Left ventricle myocardium superior (tissue), 1 donor: ENCODE measurements at regions not wholly inside any gene's neighbourhood (a gene's known extent, or its start where the extent isn't known, plus 50 kb on each side); places are given as distances from the start of the nearest gene placed in this dataset.
"Not testable (repeated sequence)": the region's sequence is repeated elsewhere in the genome, so short reads cannot be mapped to it uniquely, and the experiment has no call there.

ENCODE experiments used
- ATAC-seq: fragments of 200-7000 bp; cut with Tn5 transposase; one replicate; pipeline ENCODE4 v1.9.1; 2020; ENCODE audit warnings: mild to moderate bottlenecking, moderate library complexity
- DNase-seq: peaks from one replicate; pipeline ENCODE4 v3.0.0-alpha.2; 2020
- intact Hi-C: fragments of 100-400 bp; cut with micrococcal nuclease; formaldehyde crosslinking; loops from one replicate; pipeline ENCODE4 v1.11.0; 2022
- donor health status: DM: no; HTN: yes; CAD: no; lungs with severe emphysema.

DNA sequence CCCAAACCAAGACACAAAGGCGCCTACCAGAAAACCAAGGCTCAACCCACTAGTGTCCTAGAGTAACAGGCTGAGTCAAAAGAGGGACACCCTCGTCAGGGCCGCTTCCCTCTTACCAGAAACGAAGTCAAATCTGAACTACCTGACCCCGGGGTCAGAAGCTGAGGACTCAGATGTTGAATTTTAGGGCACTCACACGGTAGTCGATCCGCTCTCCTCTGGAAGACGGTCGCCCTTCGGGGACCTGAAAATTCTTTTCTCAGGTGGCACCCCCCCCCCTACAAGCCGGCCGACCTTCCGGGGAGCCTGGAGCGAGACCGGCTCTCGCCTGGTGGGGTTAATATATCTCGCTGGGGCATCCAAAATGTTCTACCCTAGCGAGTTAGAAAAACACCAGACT is 121.1 kb upstream of the KCNJ3 start:
- ATAC-seq (no peak), DNase-seq (no peak)
- intact Hi-C loops: no loop called here

DNA sequence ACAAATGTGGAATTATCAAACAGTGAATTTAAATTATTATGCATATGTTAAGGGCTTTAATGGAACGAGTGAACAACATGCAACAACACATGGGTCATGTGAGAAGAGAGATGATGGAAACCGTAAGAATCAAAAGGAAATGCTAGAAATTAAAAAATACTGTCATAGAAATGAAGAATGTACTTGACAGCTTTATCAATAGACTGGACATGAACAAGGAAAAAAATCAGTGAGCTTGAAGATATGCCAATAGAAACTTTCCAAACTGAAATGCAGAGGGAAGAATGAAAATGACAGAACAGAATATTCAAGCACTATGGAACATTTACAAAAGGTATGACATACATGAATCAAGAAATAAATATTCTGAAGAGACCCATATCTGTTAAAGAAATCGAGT is 117.7 kb upstream of the KCNJ3 start:
- intact Hi-C loops: no loop called here
- no peak for DNase-seq
- ATAC-seq: no peak

DNA sequence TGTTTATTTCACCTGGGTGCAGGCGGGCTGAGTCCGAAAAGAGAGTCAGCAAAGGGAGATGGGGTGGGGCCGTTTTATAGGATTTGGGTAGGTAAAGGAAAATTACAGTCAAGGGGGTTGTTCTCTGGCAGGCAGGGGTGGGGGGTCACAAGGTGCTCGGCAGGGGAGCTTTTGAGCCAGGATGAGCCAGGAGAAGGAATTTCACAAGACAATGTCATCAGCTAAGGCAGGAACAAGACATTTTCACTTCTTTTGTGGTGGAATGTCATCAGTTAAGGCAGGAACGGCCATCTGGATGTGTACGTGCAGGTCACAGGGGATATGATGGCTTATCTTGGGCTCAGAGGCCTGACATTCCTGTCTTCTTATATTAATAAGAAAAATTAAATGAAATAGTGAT is 115.8 kb upstream of the KCNJ3 start:
- DNase-seq, intact Hi-C loops, ATAC-seq: not testable (repeated sequence)

DNA sequence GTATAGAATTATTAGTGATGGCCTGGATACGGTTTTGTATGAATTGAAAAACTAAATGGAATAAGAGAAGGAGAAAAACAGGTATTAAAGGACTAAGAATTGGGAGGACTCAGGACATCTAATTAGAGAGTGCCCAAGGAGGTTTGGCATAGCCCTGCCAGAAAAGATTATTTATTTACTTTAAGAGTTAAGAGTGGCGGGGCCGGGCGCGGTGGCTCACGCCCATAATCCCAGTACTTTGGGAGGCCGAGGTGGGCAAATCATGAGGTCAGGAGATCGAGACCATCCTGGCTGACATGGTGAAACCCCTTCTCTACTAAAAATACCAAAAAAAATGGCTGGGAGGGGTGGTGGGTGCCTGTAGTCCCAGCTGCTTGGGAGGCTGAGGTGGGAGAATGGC is 115.2 kb upstream of the KCNJ3 start:
- intact Hi-C loops, ATAC-seq, DNase-seq: not testable (repeated sequence)

DNA sequence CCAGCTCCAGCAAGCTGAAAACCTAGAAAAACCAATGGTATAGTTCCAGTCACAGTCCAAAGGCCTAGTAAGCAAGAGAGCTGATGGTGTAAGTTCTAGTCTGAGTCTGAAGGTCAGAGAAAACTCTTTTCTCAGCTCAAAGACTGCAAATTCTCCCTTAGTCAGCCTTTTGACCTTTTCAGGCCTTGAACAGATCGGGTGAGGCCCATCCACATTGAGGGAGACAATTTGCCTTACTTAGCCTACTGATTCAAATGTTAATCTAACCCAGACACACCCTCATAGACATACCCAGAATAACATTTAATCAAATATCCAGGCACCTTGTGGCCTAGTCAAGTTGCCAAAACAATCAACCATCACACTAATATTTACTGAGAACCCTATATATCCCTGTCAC is 110.8 kb upstream of the KCNJ3 start:
- intact Hi-C loops: no loop called here
- DNase-seq: no peak
- ATAC-seq: no peak

DNA sequence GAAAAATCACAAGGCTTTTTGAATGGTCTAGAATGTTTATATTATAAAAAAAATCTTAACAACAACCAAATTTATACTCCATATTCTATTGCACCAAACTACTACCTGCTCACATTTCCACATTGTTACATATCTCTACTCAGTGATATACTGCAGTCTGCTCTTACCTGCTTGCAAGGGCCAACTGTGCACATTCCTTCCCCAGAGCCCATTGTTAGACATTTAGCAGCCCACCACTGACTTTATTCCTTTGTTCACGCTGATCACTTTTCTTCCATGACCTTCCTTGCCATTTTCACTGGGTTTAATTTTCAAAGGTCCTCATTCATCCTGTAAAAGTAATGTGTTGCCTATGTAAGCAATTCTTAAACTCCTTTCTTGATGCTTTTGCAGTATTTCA is 109.7 kb upstream of the KCNJ3 start:
- DNase-seq: no peak
- no peak for ATAC-seq

DNA sequence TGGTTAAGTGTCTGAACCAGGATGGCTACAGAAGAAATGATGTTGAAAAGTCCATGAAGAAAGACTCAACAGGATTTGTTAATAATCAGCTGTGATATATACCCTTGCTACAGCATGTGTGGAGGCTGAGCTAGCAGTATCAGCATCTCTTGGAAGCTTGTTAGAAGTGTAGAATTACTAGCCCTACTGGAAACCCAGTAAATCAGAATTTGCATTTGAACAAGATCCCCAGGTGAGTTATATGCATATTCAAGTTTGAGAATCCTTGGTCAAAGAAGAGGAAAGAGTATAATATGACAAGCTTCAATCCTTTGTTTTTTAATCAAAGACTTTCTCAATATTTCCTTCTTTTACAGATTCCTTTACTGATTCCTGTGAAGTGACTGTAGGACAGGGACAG is 109.0 kb upstream of the KCNJ3 start:
- intact Hi-C loops: no loop called here
- DNase-seq (no peak), ATAC-seq (no peak)

More for the DNA sequence above, 109.7 kb upstream of the KCNJ3 start:
- intact Hi-C loops: no loop called here

DNA sequence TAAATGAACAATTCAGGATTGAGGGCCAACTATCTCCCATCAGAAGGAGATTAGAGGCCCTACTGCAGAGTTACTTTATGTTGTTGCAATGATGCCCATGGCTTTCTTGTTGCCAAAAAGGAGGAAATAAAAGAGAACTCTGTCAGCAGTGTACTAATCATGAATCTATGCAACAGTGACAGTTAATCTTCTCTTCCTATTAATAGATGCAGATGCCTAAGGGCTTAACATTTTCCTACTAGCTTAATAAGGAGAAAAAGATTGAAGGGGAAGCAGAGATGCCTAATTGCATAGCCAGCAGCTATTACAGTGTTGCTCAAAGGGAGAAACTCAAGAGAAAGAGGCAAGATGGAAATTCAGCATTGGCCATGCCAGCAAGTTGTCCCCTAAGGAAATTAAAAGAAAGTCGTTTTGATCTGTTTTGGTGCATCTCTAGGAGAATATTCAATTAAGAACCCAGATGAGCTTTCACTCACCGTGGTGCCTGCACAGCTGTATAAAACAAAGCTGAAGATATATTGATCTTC is 107.1 kb upstream of the KCNJ3 start:
- DNase-seq (no peak), ATAC-seq (no peak)
- intact Hi-C loops: no loop called here

DNA sequence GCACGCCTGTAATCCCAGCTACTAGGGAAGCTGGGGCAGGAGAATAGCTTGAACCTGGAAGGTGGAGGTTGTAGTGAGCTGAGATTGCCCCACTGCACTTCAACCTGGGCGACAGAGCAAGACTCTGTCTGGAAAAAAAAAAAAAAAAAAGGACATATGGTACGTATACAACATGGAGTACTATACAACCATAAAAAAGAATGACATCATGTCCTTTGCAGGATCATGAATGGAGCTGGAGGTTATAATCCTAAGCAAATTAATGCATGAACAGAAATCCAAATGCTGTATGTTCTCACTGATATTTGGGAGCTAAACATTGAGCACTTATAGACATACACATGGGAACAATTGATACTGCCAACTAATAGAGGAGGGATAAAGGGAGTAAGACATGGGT is 99.3 kb upstream of the KCNJ3 start:
- intact Hi-C loops: no loop called here
- no peak for DNase-seq
- no peak for ATAC-seq

DNA sequence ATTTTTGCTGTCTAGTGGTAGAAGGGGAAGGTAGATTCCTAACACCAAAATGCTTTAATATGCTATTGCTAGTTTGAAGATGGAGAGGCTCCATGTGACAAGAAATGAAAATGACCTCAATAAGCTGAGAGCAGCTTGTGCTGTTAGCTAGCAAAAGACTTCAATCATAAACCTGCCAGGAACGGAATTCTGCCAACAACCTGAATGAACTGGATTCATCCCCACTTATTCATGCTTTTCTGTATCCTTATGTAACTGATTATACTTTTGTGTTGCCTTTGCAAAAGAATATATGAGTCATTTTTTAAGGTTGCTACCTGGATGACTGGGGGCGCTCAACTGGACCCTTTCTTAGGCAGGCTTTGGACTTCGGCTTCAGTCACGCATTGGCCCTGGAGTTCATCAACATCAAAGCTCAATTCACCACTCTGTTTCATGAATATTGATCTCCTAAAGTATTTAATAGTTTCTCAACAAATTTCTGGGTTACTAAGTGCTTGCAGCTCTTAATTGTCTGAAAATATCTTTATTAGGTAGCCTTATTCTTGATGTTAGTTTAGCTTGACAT is 97.5 kb upstream of the KCNJ3 start:
- intact Hi-C loops: no loop called here
- DNase-seq (no peak), ATAC-seq (no peak)

DNA sequence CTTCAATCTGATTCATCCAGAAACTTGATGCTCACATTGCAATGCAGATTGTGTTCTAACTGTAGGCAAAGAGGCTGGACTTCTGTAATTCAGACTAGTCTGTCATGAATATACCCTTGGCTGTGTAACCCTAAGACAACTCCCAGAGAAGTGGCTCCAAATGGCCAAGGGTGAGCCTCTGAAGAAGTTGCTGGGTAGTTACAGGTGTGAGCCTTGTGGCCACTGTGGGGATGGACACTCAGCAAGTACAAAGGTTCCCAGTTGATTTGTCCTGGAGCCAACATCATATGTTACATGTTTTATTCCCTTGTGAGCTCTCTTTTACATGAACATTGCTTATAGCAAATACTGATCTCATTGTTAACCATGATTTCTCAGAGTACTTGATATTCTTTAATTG is 94.8 kb upstream of the KCNJ3 start:
- DNase-seq (no peak), ATAC-seq (no peak)
- intact Hi-C loops: no loop called here

DNA sequence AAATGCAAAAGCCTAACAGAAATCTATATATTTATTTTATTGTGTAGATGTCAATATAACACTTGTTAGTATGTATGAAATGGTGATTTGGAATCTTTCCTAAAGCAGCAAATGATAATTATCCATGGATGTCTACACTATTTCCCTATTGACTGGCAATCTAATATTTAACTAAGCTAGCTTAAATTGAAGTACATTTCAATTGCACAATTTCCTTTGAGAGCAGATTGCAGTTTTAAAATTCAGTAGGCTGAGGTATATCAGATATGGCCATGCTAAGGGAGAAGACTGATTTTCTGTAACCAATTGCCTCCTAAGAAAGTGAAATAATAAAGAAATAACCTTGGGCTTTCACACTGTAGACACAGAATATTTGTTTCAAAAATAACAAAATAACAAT is 90.1 kb upstream of the KCNJ3 start:
- DNase-seq: no peak
- intact Hi-C loops: no loop called here
- ATAC-seq: no peak

DNA sequence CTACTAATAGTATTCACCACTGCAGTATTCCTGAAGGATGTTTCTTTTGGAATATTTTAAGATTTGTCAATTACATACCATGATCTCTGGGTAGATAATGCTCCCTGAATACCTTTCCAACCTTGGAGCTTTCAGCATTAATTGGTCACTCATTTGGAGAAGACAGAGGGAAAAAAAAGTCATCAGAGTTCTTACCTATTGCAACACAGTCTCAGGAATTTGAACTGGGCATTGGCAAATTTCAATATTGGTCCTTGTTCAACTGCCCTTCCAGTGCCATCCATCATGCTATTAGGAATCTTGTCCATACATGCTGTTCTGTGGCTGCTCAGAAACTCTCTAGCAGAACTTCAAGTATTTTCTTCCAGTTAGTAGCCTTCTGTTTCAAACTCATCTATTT is 83.6 kb upstream of the KCNJ3 start:
- DNase-seq: no peak
- no peak for ATAC-seq
- intact Hi-C loops: no loop called here

DNA sequence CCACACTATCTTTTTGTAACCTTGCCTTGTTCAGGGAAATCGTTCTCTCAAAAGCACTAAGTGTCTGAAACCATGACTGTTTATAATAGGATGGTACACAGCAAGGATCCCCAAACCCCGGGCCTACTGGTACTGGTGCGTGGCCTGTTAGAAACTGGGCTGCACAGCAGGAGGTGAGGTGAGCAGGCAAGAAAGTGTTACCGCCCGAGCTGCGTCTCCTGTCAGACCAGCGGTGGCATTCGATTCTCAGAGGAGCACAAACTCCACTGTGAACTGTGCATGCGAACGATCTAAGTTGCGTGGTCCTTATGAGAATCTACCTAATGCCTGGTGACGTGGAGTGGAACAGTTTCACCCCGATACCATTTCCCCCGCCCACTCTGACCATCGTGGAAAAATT is 81.8 kb upstream of the KCNJ3 start:
- intact Hi-C loops: no loop called here
- DNase-seq (no peak), ATAC-seq (no peak)

DNA sequence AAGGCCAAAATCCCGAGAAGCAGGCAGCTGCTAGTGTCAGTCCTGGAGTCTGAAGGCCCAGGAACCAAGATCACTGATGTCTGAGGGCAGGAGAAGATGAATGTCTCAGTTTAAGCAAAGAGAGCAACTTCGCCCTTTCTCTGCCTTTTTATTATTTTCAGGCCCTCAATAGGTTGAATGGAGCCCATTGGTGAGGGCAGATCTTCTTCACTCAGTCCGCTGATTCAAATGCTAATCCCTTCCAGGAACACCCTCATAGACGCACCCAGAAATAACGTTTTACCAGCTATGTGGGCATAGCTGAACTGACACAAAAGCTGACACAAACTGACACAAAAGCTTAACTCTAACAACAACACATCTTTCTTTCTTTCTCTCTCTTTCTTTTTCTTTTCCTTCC is 78.0 kb upstream of the KCNJ3 start:
- intact Hi-C loops: no loop called here
- DNase-seq (no peak), ATAC-seq (no peak)

DNA sequence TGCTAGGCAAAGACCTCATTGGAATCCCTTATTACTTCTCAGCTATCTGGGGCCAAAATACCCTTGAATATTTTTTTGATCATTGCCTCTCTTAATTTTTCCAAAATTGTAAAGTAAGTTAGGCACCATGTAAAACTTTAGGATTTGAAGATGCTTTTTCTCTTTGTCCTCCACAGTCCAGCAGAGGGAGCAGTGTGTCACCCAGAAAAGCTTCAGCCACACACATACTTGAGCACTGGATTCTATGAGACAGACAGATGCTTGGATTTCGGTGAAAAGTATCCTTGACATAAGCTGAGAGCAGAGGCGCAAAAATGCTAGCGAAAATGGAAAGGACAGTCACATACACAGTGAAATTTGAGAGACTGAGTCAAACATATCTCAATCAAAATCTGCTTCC is 74.7 kb upstream of the KCNJ3 start:
- ATAC-seq (no peak), DNase-seq (no peak)
- intact Hi-C loops: no loop called here

DNA sequence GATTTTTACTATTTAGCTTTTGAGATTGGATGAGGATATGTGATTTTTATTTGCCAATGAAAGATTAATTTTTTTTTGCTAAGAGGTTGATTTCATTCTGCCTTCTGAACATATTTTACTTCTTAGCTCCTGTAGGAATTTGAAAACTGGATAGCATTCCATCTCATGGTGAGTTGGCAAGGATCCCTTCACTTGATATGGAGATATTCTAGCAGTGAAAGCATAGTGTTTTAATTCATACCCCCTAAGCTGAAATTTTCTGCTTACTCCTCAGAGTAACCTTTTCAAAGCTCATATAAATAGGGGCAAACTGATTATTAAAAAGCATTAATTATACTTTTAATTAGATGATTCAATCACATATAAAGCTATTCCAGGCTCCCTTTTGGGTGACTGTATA is 61.0 kb upstream of the KCNJ3 start:
- ATAC-seq: no peak
- no peak for DNase-seq
- intact Hi-C loops: no loop called here

DNA sequence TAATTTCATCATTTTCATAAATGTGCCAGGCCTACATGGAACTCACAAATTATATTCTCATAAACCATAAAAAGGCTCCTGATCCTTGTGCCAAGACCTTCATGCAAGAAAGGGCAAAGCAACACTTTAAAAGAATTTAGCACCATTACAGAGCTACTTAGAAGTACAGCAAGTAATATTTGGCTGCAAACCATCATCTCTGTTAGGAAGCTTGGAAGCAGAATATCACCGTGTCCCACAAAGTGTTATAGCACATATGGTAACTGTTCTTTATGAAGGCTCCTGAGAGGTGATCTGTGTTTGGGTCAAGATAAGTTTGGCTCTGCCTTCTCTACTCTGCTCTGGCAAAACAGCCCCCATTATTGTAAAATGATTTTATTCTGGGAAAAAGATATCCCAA is 59.7 kb upstream of the KCNJ3 start:
- DNase-seq (no peak), ATAC-seq (no peak)
- intact Hi-C loops: no loop called here

DNA sequence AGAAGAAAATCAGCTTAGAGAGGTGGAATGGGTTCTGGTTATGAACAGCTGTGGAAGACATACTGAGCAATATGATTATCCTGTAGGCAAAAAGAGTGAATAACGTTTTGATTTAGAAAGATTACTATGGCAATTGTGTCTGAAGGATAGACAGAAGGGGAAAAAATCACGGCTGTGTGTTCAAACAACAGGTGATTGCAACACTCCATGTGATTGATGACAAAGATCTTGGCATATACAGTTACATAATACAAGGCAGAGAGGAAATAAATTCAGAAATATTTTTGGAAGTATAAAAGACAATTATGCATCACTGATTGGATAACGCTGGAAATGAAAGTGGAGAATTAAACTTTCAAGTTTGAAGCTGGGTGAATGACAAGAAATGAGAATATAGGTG is 58.5 kb upstream of the KCNJ3 start:
- intact Hi-C loops: no loop called here
- DNase-seq (no peak), ATAC-seq (no peak)
